Tibial nerve (tissue), 4 donors: ENCODE measurements at regions not wholly inside any gene's neighbourhood (a gene's known extent, or its start where the extent isn't known, plus 50 kb on each side); places are given as distances from the start of the nearest gene placed in this dataset.

Experiments used
- DNase-seq, 2 donors: peaks; one replicate each; pipeline ENCODE4 v3.0.0-alpha.2; 2019; ENCODE audit warnings: low spot score in 2 of 2
- H3K27ac ChIP-seq, 4 donors: fragments of 200-600 bp; sonication (generic) in 3 of 4; one replicate each; pipeline ENCODE4 v1.5.1; 2017 to 2019; ENCODE audit warnings: mild to moderate bottlenecking in 1 of 4
- H3K27me3 ChIP-seq, 2 donors: fragments of 200-600 bp; sonication (generic) in 1 of 2; one replicate each; pipeline versions ENCODE4 v1.5.1 to v1.6.0; 2017 to 2019
- H3K36me3 ChIP-seq, 3 donors: fragments of 200-600 bp; sonication (generic); one replicate each; pipeline ENCODE4 v1.5.1; 2018 to 2019
- H3K4me1 ChIP-seq, 4 donors: fragments of 200-600 bp; sonication (generic) in 3 of 4; one replicate each; pipeline ENCODE4 v1.5.1; 2017 to 2019
- H3K4me3 ChIP-seq, 4 donors: fragments of 200-600 bp; sonication (generic) in 3 of 4; one replicate each; pipeline ENCODE4 v1.5.1; 2017 to 2019; ENCODE audit warnings: mild to moderate bottlenecking in 1 of 4, moderate library complexity in 1 of 4
- H3K9me3 ChIP-seq, 4 donors: fragments of 200-600 bp; sonication (generic) in 3 of 4; one replicate each; pipeline ENCODE4 v1.5.1; 2017 to 2019
- EP300 ChIP-seq, 2 donors: sonication (generic); formaldehyde crosslinking; IDR thresholded peaks; one replicate each; pipeline ENCODE4 v1.6.1; 2017; ENCODE audit warnings: antibody characterized with exemption in 2 of 2, mild to moderate bottlenecking in 1 of 2
- POLR2A ChIP-seq, 2 donors: fragments of 450-650 bp; IDR thresholded peaks; one replicate each; pipeline ENCODE4 v1.6.1; 2017; ENCODE audit warnings: antibody characterized with exemption in 2 of 2, mild to moderate bottlenecking in 2 of 2, moderate library complexity in 2 of 2
- WGBS, 2 donors: methylation state at CpG; one replicate each; pipeline ENCODE4 v1.1.5; 2018; 5-methylcytosine and 5-hydroxymethylcytosine counted together
- TF ChIP-seq, protein P1 (sequence below), 5 experiments: fragments of 200-600 bp in 3 of 5; fragments of 450-650 bp in 2 of 5; sonication (generic) in 3 of 5; IDR thresholded peaks; one replicate each; pipeline ENCODE4 v1.5.1; 2016 to 2019; ENCODE audit warnings: antibody characterized with exemption in 5 of 5, mild to moderate bottlenecking in 3 of 5, moderate library complexity in 2 of 5

GRCh38 chr1:190717055-190717454, 239.4 kb upstream of the BRINP3 start:
- WGBS, 2 donors, result 81 to 84% methylated on average over 1 of the region's 1 CpG
- Histone ChIP-seq H3K9me3 (peaks cover 0 to 2% (median 0%) of the 10 kb centered on the region in 4 donors), H3K4me1 (no peaks in the 10 kb centered on the region), H3K4me3 (no peak overlapping the region), H3K36me3 (no peaks in the 10 kb centered on the region), H3K27me3 (no peaks in the 10 kb centered on the region), H3K27ac (no peak overlapping the region)
- DNase-seq, result no peak
- TF ChIP-seq EP300 (IDR thresholded peaks at IDR 0.05), result no peak
- TF ChIP-seq, protein P1, sequence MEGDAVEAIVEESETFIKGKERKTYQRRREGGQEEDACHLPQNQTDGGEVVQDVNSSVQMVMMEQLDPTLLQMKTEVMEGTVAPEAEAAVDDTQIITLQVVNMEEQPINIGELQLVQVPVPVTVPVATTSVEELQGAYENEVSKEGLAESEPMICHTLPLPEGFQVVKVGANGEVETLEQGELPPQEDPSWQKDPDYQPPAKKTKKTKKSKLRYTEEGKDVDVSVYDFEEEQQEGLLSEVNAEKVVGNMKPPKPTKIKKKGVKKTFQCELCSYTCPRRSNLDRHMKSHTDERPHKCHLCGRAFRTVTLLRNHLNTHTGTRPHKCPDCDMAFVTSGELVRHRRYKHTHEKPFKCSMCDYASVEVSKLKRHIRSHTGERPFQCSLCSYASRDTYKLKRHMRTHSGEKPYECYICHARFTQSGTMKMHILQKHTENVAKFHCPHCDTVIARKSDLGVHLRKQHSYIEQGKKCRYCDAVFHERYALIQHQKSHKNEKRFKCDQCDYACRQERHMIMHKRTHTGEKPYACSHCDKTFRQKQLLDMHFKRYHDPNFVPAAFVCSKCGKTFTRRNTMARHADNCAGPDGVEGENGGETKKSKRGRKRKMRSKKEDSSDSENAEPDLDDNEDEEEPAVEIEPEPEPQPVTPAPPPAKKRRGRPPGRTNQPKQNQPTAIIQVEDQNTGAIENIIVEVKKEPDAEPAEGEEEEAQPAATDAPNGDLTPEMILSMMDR (IDR thresholded peaks at IDR 0.05), result no peak

- no peak for DNase-seq
- no peaks in the 10 kb centered on the region for H3K27me3 ChIP-seq
- H3K9me3 ChIP-seq, result peaks cover 0 to 2% (median 0%) of the 10 kb centered on the region in 4 donors
- H3K36me3 ChIP-seq, result no peaks in the 10 kb centered on the region
- WGBS, 2 donors, result 76 to 78% methylated on average over 7 of the region's 7 CpGs
- no peak overlapping the region for H3K27ac ChIP-seq
- H3K4me1 ChIP-seq, result no peaks in the 10 kb centered on the region
- no peak overlapping the region for H3K4me3 ChIP-seq
- no peak for TF ChIP-seq POLR2A (IDR thresholded peaks at IDR 0.05)
- TF ChIP-seq EP300 (IDR thresholded peaks at IDR 0.05), result no peak
- TF ChIP-seq, protein P1 (IDR thresholded peaks at IDR 0.05), result no peak
These were observed 259.4 kb upstream of the BRINP3 start for GRCh38 chr1:190736971-190737590.

GRCh38 chr1:190738317-190738716, 260.7 kb upstream of the BRINP3 start:
- Histone ChIP-seq H3K36me3 (no peaks in the 10 kb centered on the region), H3K4me1 (no peaks in the 10 kb centered on the region), H3K9me3 (peaks cover 0 to 2% (median 0%) of the 10 kb centered on the region in 4 donors), H3K27me3 (no peaks in the 10 kb centered on the region), H3K4me3 (no peak overlapping the region), H3K27ac (no peak overlapping the region)
- WGBS, 2 donors, result 84 to 95% methylated on average over 3 of the region's 3 CpGs
- TF ChIP-seq POLR2A (IDR thresholded peaks at IDR 0.05), result no peak
- TF ChIP-seq, protein P1 (IDR thresholded peaks at IDR 0.05), result no peak
- no peak for TF ChIP-seq EP300 (IDR thresholded peaks at IDR 0.05)
- DNase-seq, result no peak

GRCh38 chr1:190739926-190740325, 262.3 kb upstream of the BRINP3 start:
- Histone ChIP-seq H3K9me3 (no peaks in the 10 kb centered on the region), H3K4me1 (no peaks in the 10 kb centered on the region), H3K4me3 (no peak overlapping the region), H3K27me3 (no peaks in the 10 kb centered on the region), H3K36me3 (no peaks in the 10 kb centered on the region), H3K27ac (no peak overlapping the region)
- TF ChIP-seq, protein P1 (IDR thresholded peaks at IDR 0.05), result no peak
- no peak for TF ChIP-seq EP300 (IDR thresholded peaks at IDR 0.05)
- no peak for TF ChIP-seq POLR2A (IDR thresholded peaks at IDR 0.05)
- WGBS, 2 donors, result 44 to 56% methylated on average over 2 of the region's 2 CpGs
- DNase-seq, result no peak

GRCh38 chr1:190747704-190748103, 270.0 kb upstream of the BRINP3 start:
- H3K36me3 ChIP-seq, result no peaks in the 10 kb centered on the region
- DNase-seq, result peak in 1 of 2 donors; percentile 33
- H3K27me3 ChIP-seq, result no peaks in the 10 kb centered on the region
- H3K4me1 ChIP-seq, result peaks cover 0 to 12% (median 0%) of the 10 kb centered on the region in 4 donors
- no peaks in the 10 kb centered on the region for H3K9me3 ChIP-seq
- no peak overlapping the region for H3K4me3 ChIP-seq
- TF ChIP-seq, protein P1 (IDR thresholded peaks at IDR 0.05), result no peak
- TF ChIP-seq POLR2A (IDR thresholded peaks at IDR 0.05) (no peak), EP300 (IDR thresholded peaks at IDR 0.05) (no peak)
- no peak overlapping the region for H3K27ac ChIP-seq
